SK-N-SH (cell line): ENCODE measurements at regions not wholly inside any gene's neighbourhood (a gene's known extent, or its start where the extent isn't known, plus 50 kb on each side); places are given as distances from the start of the nearest gene placed in this dataset.

Experiments used
- CTCF ChIA-PET: fragments of 300-600, 350-600 bp; formaldehyde crosslinking; extraction: SDS; loops from one replicate; lab custom pipeline; 2021; lab: Yijun Ruan, JAX
- POLR2A ChIA-PET: fragments of 350-600 bp; sonication (Branson Sonifier 250); formaldehyde crosslinking; extraction: SDS; loops from one replicate; lab custom pipeline; 2020; ENCODE audit warnings: antibody characterized with exemption, inconsistent platforms; lab: Yijun Ruan, JAX
- DNase-seq: peaks from one replicate; pipeline ENCODE4 v3.0.0; 2012
- H2AFZ ChIP-seq: fragments of 200-600 bp; sonication (generic); 2 replicates; pipeline ENCODE4 v1.8.1; 2016; ENCODE audit warnings: antibody characterized with exemption, mild to moderate bottlenecking, low read depth
- H3F3A ChIP-seq: fragments of 200-600 bp; sonication (generic); replicated peaks from 2 replicates; pipeline ENCODE3; 2016; ENCODE audit warnings: antibody characterized with exemption, mild to moderate bottlenecking; ENCODE audit not compliant: insufficient read depth
- H3K27ac ChIP-seq, 2 experiments: fragments of 200-500 bp in 1 of 2; fragments of 200-600 bp in 1 of 2; sonication (Bioruptor generic) in 1 of 2; sonication (generic), shearing (Covaris generic) in 1 of 2; 2 replicates each; pipeline versions ENCODE4 v1.5.1 to v1.6.1; 2014 to 2016; ENCODE audit warnings: low read depth in 2 of 2, inconsistent platforms in 1 of 2, low read length in 1 of 2, mild to moderate bottlenecking in 1 of 2, mixed read lengths in 1 of 2
- H3K27me3 ChIP-seq: fragments of 200-600 bp; sonication (generic), shearing (Covaris generic); 2 replicates; pipeline ENCODE4 v1.6.1; 2016; ENCODE audit warnings: mixed run types; ENCODE audit not compliant: insufficient read depth
- H3K36me3 ChIP-seq, 2 experiments: fragments of 200-500 bp in 1 of 2; fragments of 200-600 bp in 1 of 2; sonication (Bioruptor generic) in 1 of 2; sonication (generic) in 1 of 2; replicated peaks in 1 of 2; 2 replicates each; pipeline versions ENCODE3 to v1.5.1; 2014 to 2016; ENCODE audit warnings: low read length in 1 of 2, mild to moderate bottlenecking in 1 of 2; ENCODE audit not compliant: insufficient read depth in 2 of 2, control insufficient read depth in 1 of 2
- H3K4me1 ChIP-seq, 2 experiments: fragments of 200-500 bp in 1 of 2; fragments of 200-600 bp in 1 of 2; sonication (Bioruptor generic) in 1 of 2; sonication (generic), shearing (Covaris generic) in 1 of 2; 2 replicates each; pipeline versions ENCODE4 v1.5.1 to v1.6.1; 2014 to 2016; ENCODE audit warnings: low read depth in 1 of 2, low read length in 1 of 2, mixed run types in 1 of 2; ENCODE audit not compliant: insufficient read depth in 2 of 2, control insufficient read depth in 1 of 2
- H3K4me2 ChIP-seq: fragments of 200-600 bp; sonication (generic), shearing (Covaris generic); 2 replicates; pipeline ENCODE4 v1.6.1; 2017; ENCODE audit warnings: mixed run types
- H3K4me3 ChIP-seq, 2 experiments: fragments of 200-500 bp in 1 of 2; fragments of 200-600 bp in 1 of 2; sonication (Bioruptor generic) in 1 of 2; sonication (generic), shearing (Covaris generic) in 1 of 2; 2 replicates each; pipeline versions ENCODE4 v1.5.1 to v1.8.1; 2014 to 2016; ENCODE audit warnings: low read depth in 2 of 2, inconsistent platforms in 1 of 2, low read length in 1 of 2, mild to moderate bottlenecking in 1 of 2, mixed read lengths in 1 of 2, moderate library complexity in 1 of 2
- H3K79me2 ChIP-seq: fragments of 200-600 bp; sonication (generic); 2 replicates; pipeline ENCODE4 v1.8.1; 2017; ENCODE audit warnings: mild to moderate bottlenecking; ENCODE audit not compliant: insufficient read depth
- H3K9ac ChIP-seq: fragments of 200-600 bp; sonication (generic); 2 replicates; pipeline ENCODE4 v1.6.1; 2017; ENCODE audit warnings: mixed run types
- H3K9me2 ChIP-seq: fragments of 200-600 bp; sonication (generic); 2 replicates; pipeline ENCODE4 v1.6.1; 2017; ENCODE audit warnings: mixed run types
- H3K9me3 ChIP-seq: fragments of 200-600 bp; sonication (generic); 2 replicates; pipeline ENCODE4 v1.6.1; 2017; ENCODE audit warnings: mixed run types, mild to moderate bottlenecking, moderate library complexity
- H4K20me1 ChIP-seq: fragments of 200-600 bp; sonication (generic); 2 replicates; pipeline ENCODE4 v1.6.1; 2017; ENCODE audit warnings: mild to moderate bottlenecking, mixed run types; ENCODE audit not compliant: insufficient read depth
- CHD2 ChIP-seq: fragments of 150-350 bp; IDR thresholded peaks from 2 replicates; pipeline ENCODE4 v1.6.1; 2018; ENCODE audit warnings: low read length; ENCODE audit not compliant: partially characterized antibody
- EP300 ChIP-seq, 2 experiments: IDR thresholded peaks; 2 replicates each; pipeline versions ENCODE4 v1.4.0 to v1.6.1; 2012; ENCODE audit warnings: borderline replicate concordance in 1 of 2, low read depth in 1 of 2, low read length in 1 of 2
- EZH2phosphoT487 ChIP-seq: fragments of 200-600 bp; sonication (generic); IDR thresholded peaks from 2 replicates; pipeline ENCODE4 v1.6.1; 2017; ENCODE audit warnings: low read depth, mixed run types, mild to moderate bottlenecking, antibody characterized with exemption, moderate library complexity, borderline replicate concordance
- FOSL2 ChIP-seq: IDR thresholded peaks from 2 replicates; pipeline ENCODE4 v1.4.0; 2012; ENCODE audit warnings: low read depth, mild to moderate bottlenecking, moderate library complexity, borderline replicate concordance
- FOXJ3 ChIP-seq: sonication (generic); formaldehyde crosslinking; IDR thresholded peaks from 2 replicates; pipeline ENCODE4 v1.5.1; 2020; ENCODE audit warnings: mild to moderate bottlenecking, missing genetic modification reagents
- GABPA ChIP-seq: IDR thresholded peaks from 2 replicates; pipeline ENCODE4 v1.4.0; 2012; ENCODE audit warnings: low read depth, mild to moderate bottlenecking
- JUND ChIP-seq: IDR thresholded peaks from 2 replicates; pipeline ENCODE4 v1.4.0; 2012
- MAX ChIP-seq: IDR thresholded peaks from 2 replicates; pipeline ENCODE4 v1.4.0; 2012; ENCODE audit warnings: low read depth
- MEF2A ChIP-seq: IDR thresholded peaks from 2 replicates; pipeline ENCODE4 v1.4.0; 2012; ENCODE audit warnings: low read depth, borderline replicate concordance
- NFIC ChIP-seq: IDR thresholded peaks from 2 replicates; pipeline ENCODE4 v1.4.0; 2012; ENCODE audit warnings: borderline replicate concordance
- PBX3 ChIP-seq: IDR thresholded peaks from 2 replicates; pipeline ENCODE4; 2012
- RCOR1 ChIP-seq: fragments of 150-350 bp; IDR thresholded peaks from 2 replicates; pipeline ENCODE4 v1.6.1; 2017; ENCODE audit warnings: antibody characterized with exemption, low read length
- RXRA ChIP-seq: IDR thresholded peaks from 2 replicates; pipeline ENCODE4 v1.4.0; 2012; ENCODE audit warnings: low read depth, mild to moderate bottlenecking, borderline replicate concordance
- SIN3A ChIP-seq: IDR thresholded peaks from 2 replicates; pipeline ENCODE4 v1.6.1; 2012; ENCODE audit warnings: low read depth, mild to moderate bottlenecking, low read length, moderate library complexity, borderline replicate concordance
- TEAD4 ChIP-seq: IDR thresholded peaks from 2 replicates; pipeline ENCODE4 v1.4.0; 2012; ENCODE audit warnings: mild to moderate bottlenecking, borderline replicate concordance; ENCODE audit not compliant: insufficient read depth
- USF2 ChIP-seq: fragments of 150-350 bp; IDR thresholded peaks from 2 replicates; pipeline ENCODE4 v1.6.1; 2017; ENCODE audit warnings: antibody characterized with exemption, low read length, low read depth, borderline replicate concordance
- ZBTB33 ChIP-seq: IDR thresholded peaks from 2 replicates; pipeline ENCODE4 v1.4.0; 2012; ENCODE audit warnings: low read depth, borderline replicate concordance
- WGBS: methylation state at CpG from one replicate; pipeline ENCODE4 v1.1.6; 2017; ENCODE audit warnings: low lambda C conversion rate; 5-methylcytosine and 5-hydroxymethylcytosine counted together

- Histone ChIP-seq H3K9me2 (no peaks in the 10 kb centered on the region), H2AFZ (no peak overlapping the region), H3K4me1 (no peaks in the 10 kb centered on the region), H3K36me3 (no peaks in the 10 kb centered on the region), H3K79me2 (no peaks in the 10 kb centered on the region), H3K9me3 (no peaks in the 10 kb centered on the region), H4K20me1 (no peaks in the 10 kb centered on the region), H3K4me3 (no peak overlapping the region), H3K27ac (no peak overlapping the region), H3K9ac (no peak overlapping the region), H3F3A (no peaks in the 10 kb centered on the region), H3K4me2 (no peak overlapping the region), H3K27me3 (peaks cover 30% of the 10 kb centered on the region; the same call in 1 of the 2 replicates)
- ChIA-PET POLR2A (no interaction called here), CTCF (no interaction called here)
- DNase-seq = no peak
- 23% methylated on average over 8 of the region's 8 CpGs for WGBS
- TF ChIP-seq ZBTB33 = no peak
- TF ChIP-seq RXRA = no peak
- TF ChIP-seq CHD2 = no peak
- no peak for TF ChIP-seq MAX
- no peak for TF ChIP-seq USF2
- no peak for TF ChIP-seq EZH2phosphoT487
- TF ChIP-seq MEF2A = no peak
- TF ChIP-seq FOSL2 = no peak
- no peak for TF ChIP-seq JUND
- no peak for TF ChIP-seq FOXJ3
- TF ChIP-seq SIN3A = no peak
- TF ChIP-seq PBX3 = no peak
- no peak for TF ChIP-seq EP300 (IDR thresholded peaks at IDR 0.05; ENCODE audit: borderline replicate concordance in 1 of 2, low read depth in 1 of 2, low read length in 1 of 2)
- no peak for TF ChIP-seq TEAD4
- no peak for TF ChIP-seq GABPA
- no peak for TF ChIP-seq NFIC
- no peak for TF ChIP-seq RCOR1
Observed at GRCh38 chr5:1960595-1961303, 78.0 kb upstream of the IRX4 start.
